Tibial nerve (tissue), 4 donors: ENCODE measurements at regions not wholly inside any gene's neighbourhood (a gene's known extent, or its start where the extent isn't known, plus 50 kb on each side); places are given as distances from the start of the nearest gene placed in this dataset.

Source experiments
- CTCF ChIP-seq, 5 experiments: fragments of 200-600 bp in 3 of 5; fragments of 450-650 bp in 2 of 5; sonication (generic) in 3 of 5; IDR thresholded peaks; one replicate each; pipeline ENCODE4 v1.5.1; 2016 to 2019; ENCODE audit warnings: antibody characterized with exemption in 5 of 5, mild to moderate bottlenecking in 3 of 5, moderate library complexity in 2 of 5
- EP300 ChIP-seq, 2 donors: sonication (generic); formaldehyde crosslinking; IDR thresholded peaks; one replicate each; pipeline ENCODE4 v1.6.1; 2017; ENCODE audit warnings: antibody characterized with exemption in 2 of 2, mild to moderate bottlenecking in 1 of 2
- POLR2A ChIP-seq, 2 donors: fragments of 450-650 bp; IDR thresholded peaks; one replicate each; pipeline ENCODE4 v1.6.1; 2017; ENCODE audit warnings: antibody characterized with exemption in 2 of 2, mild to moderate bottlenecking in 2 of 2, moderate library complexity in 2 of 2

DNA sequence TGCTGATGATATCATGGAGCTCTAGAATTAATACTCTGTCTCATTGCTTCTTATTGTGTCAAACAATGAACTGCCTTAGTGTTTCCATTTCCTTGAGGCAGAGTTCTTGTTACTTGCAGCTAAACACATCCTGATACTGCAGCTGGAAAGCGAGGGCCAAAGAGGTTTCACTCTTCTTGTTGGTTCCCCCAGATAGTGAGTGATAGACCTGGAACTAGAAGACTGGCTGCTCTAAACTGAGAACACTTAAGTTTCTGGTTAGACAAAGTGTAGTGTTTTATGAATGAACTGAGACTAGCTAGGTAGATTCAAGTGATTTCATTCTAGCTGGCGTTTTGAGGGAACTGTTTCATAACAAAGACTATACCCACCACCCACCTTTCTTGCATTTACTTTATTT, 321.7 kb downstream of the TXNL1 start:
- no peak for TF ChIP-seq POLR2A (IDR thresholded peaks at IDR 0.05)
- no peak for TF ChIP-seq EP300 (IDR thresholded peaks at IDR 0.05)
- no peak for TF ChIP-seq CTCF (IDR thresholded peaks at IDR 0.05)
